H9 (cell line): ENCODE measurements at regions not wholly inside any gene's neighbourhood (a gene's known extent, or its start where the extent isn't known, plus 50 kb on each side); places are given as distances from the start of the nearest gene placed in this dataset.

Experiments
- DNase-seq: peaks from one replicate; pipeline ENCODE4 v3.0.0-alpha.2; 2017
- H2AFZ ChIP-seq: one replicate; pipeline ENCODE4 v1.6.1; 2013; ENCODE audit warnings: mild to moderate bottlenecking, low read length, control low read depth, moderate library complexity
- H2AK5ac ChIP-seq: 2 replicates; pipeline ENCODE4 v1.6.1; 2013; ENCODE audit warnings: low read length, control low read depth, mixed read lengths; ENCODE audit not compliant: insufficient read length
- H2BK120ac ChIP-seq: one replicate; pipeline ENCODE4 v1.6.1; 2013; ENCODE audit warnings: low read depth, mild to moderate bottlenecking, low read length, control low read depth, inconsistent platforms; ENCODE audit not compliant: poor library complexity, severe bottlenecking
- H2BK12ac ChIP-seq: 2 replicates; pipeline ENCODE4 v1.6.1; 2013; ENCODE audit warnings: low read length, control low read depth, mixed read lengths, low read depth; ENCODE audit not compliant: insufficient read length
- H2BK15ac ChIP-seq: 2 replicates; pipeline ENCODE4 v1.6.1; 2013; ENCODE audit warnings: low read depth, low read length, control low read depth
- H2BK20ac ChIP-seq: one replicate; pipeline ENCODE4 v1.6.1; 2013; ENCODE audit warnings: low read depth, mild to moderate bottlenecking, low read length, control low read depth, inconsistent platforms; ENCODE audit not compliant: poor library complexity, severe bottlenecking
- H2BK5ac ChIP-seq: 2 replicates; pipeline ENCODE4 v1.6.1; 2013; ENCODE audit warnings: low read length, control low read depth, mixed read lengths; ENCODE audit not compliant: insufficient read length
- H3K14ac ChIP-seq: 2 replicates; pipeline ENCODE4 v1.6.1; 2013; ENCODE audit warnings: low read length, control low read depth; ENCODE audit not compliant: insufficient read depth
- H3K18ac ChIP-seq: 2 replicates; pipeline ENCODE4 v1.6.1; 2013; ENCODE audit warnings: low read depth, mild to moderate bottlenecking, mixed read lengths, low read length, control low read depth; ENCODE audit not compliant: insufficient read length
- H3K23ac ChIP-seq: 2 replicates; pipeline ENCODE4 v1.6.1; 2013; ENCODE audit warnings: low read length, control low read depth, mixed read lengths, low read depth; ENCODE audit not compliant: insufficient read length
- H3K23me2 ChIP-seq: 2 replicates; pipeline ENCODE4 v1.6.1; 2013; ENCODE audit warnings: low read depth, mild to moderate bottlenecking, mixed read lengths, low read length, control low read depth; ENCODE audit not compliant: insufficient read length, poor library complexity, severe bottlenecking
- H3K27ac ChIP-seq: 2 replicates; pipeline ENCODE4 v1.5.1; 2013; ENCODE audit warnings: low read length, control low read depth, mixed read lengths, low read depth; ENCODE audit not compliant: insufficient read length
- H3K27me3 ChIP-seq: 2 replicates; pipeline ENCODE4 v1.6.1; 2013; ENCODE audit warnings: low read length, control low read depth, inconsistent platforms; ENCODE audit not compliant: insufficient read depth
- H3K4ac ChIP-seq: 2 replicates; pipeline ENCODE4 v1.6.1; 2013; ENCODE audit warnings: low read depth, mild to moderate bottlenecking, control low read depth, inconsistent platforms, low read length, moderate library complexity
- H3K4me1 ChIP-seq: 2 replicates; pipeline ENCODE4 v1.6.1; 2013; ENCODE audit warnings: low read length, control low read depth, inconsistent platforms; ENCODE audit not compliant: insufficient read depth
- H3K4me2 ChIP-seq: 2 replicates; pipeline ENCODE4 v1.6.1; 2013; ENCODE audit warnings: low read length, control low read depth, mixed read lengths; ENCODE audit not compliant: insufficient read length, insufficient read depth
- H3K56ac ChIP-seq: 2 replicates; pipeline ENCODE4 v1.6.1; 2013; ENCODE audit warnings: low read depth, mild to moderate bottlenecking, mixed read lengths, low read length, control low read depth; ENCODE audit not compliant: insufficient read length
- H3K79me1 ChIP-seq: 2 replicates; pipeline ENCODE4 v1.6.1; 2013; ENCODE audit warnings: low read depth, mild to moderate bottlenecking, moderate library complexity, low read length, control low read depth, inconsistent platforms; ENCODE audit not compliant: insufficient read depth, poor library complexity, severe bottlenecking
- H3K79me2 ChIP-seq: 2 replicates; pipeline ENCODE4 v1.6.1; 2013; ENCODE audit warnings: low read length, control low read depth, inconsistent platforms; ENCODE audit not compliant: insufficient read depth
- H3K9ac ChIP-seq: 2 replicates; pipeline ENCODE4 v1.6.1; 2013; ENCODE audit warnings: low read length, control low read depth, mixed read lengths; ENCODE audit not compliant: insufficient read length; ENCODE audit errors: extremely low read depth
- H3K9me3 ChIP-seq: one replicate; pipeline ENCODE4 v1.6.1; 2013; ENCODE audit warnings: low read depth, low read length, inconsistent platforms; ENCODE audit not compliant: control insufficient read depth
- H3T11ph ChIP-seq: one replicate; pipeline ENCODE4 v1.6.1; 2013; ENCODE audit warnings: mild to moderate bottlenecking, low read length, control low read depth, inconsistent platforms
- H4K20me1 ChIP-seq: one replicate; pipeline ENCODE4 v1.6.1; 2013; ENCODE audit not compliant: control insufficient read depth, insufficient read length, insufficient read depth
- H4K5ac ChIP-seq: 2 replicates; pipeline ENCODE4 v1.6.1; 2013; ENCODE audit warnings: low read depth, mild to moderate bottlenecking, mixed read lengths, low read length, control low read depth; ENCODE audit not compliant: insufficient read length
- H4K8ac ChIP-seq: replicated peaks from 2 replicates; pipeline ENCODE4 v1.6.1; 2013; ENCODE audit warnings: low read length, control low read depth, mixed read lengths, low read depth; ENCODE audit not compliant: insufficient read length
- H4K91ac ChIP-seq: 2 replicates; pipeline ENCODE4 v1.6.1; 2013; ENCODE audit warnings: low read depth, mild to moderate bottlenecking, moderate library complexity, mixed read lengths, low read length, control low read depth; ENCODE audit not compliant: insufficient read length
- H3K27ac Mint-ChIP-seq, 3 experiments: 2 replicates in 2 of 3; 3 replicates in 1 of 3; pipeline ENCODE4 v1.8.0; 2020 to 2021; ENCODE audit warnings: mixed read lengths in 3 of 3, mild to moderate bottlenecking in 1 of 3, moderate library complexity in 1 of 3
- H3K27me3 Mint-ChIP-seq: 2 replicates; pipeline ENCODE4 v1.8.0; 2021; ENCODE audit warnings: low read depth, mild to moderate bottlenecking, moderate library complexity, mixed read lengths
- H3K36me3 Mint-ChIP-seq, 3 experiments: 2 replicates in 2 of 3; 3 replicates in 1 of 3; pipeline ENCODE4 v1.8.0; 2020 to 2021; ENCODE audit warnings: low read depth in 3 of 3, mixed read lengths in 3 of 3; ENCODE audit not compliant: insufficient read depth in 1 of 3
- H3K4me1 Mint-ChIP-seq, 2 experiments: 2 replicates each; pipeline ENCODE4 v1.8.0; 2020; ENCODE audit warnings: mixed read lengths in 2 of 2
- H3K4me3 Mint-ChIP-seq, 2 experiments: 2 replicates in 1 of 2; 3 replicates in 1 of 2; pipeline ENCODE4 v1.8.0; 2020 to 2021; ENCODE audit warnings: mild to moderate bottlenecking in 2 of 2, mixed read lengths in 2 of 2, moderate library complexity in 1 of 2
- H3K9me3 Mint-ChIP-seq, 2 experiments: 2 replicates in 1 of 2; 3 replicates in 1 of 2; pipeline ENCODE4 v1.8.0; 2020; ENCODE audit warnings: mild to moderate bottlenecking in 2 of 2, mixed read lengths in 2 of 2, moderate library complexity in 1 of 2
- WGBS: extraction: QIAGEN DNeasy Blood & Tissue Kit; methylation state at CpG from one replicate; pipeline ENCODE4 v1.1.7; 2013; ENCODE audit warnings: missing lambda C conversion rate, low lambda C conversion rate, mixed read lengths; ENCODE audit not compliant: insufficient read length; ENCODE audit errors: extremely low coverage; 5-methylcytosine and 5-hydroxymethylcytosine counted together
- TF ChIP-seq, protein P1 (sequence below): fragments of 200-600 bp; sonication (generic); conservative IDR thresholded peaks from 3 replicates; pipeline ENCODE4 v1.8.0; 2021; ENCODE audit warnings: antibody characterized with exemption, mild to moderate bottlenecking

DNA sequence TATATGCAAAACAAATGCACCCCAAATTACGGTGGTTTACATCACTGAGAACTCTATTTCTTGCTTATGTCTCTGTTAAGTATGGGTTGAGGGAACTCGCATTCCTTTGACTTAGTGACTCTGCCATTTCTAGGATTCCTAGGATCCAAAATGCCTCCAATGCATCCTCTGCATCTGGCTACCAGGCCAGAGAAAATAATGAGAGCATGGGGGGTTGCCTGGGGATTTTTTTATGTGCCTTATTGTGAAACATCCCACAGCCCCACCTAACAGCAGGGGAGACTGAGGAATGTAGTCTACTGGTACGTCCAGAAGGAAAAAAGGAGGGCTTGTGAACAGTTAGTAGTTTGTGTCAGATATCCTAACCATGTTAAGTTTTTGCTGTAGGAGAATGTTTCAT is 466.0 kb upstream of the ARRDC3 start:
- H3K4me1 Mint-ChIP-seq = peaks cover 21 to 27% of the 10 kb centered on the region in 2 experiments
- H2BK120ac ChIP-seq = no peak overlapping the region
- H3K79me2 ChIP-seq = no peaks in the 10 kb centered on the region
- H3K27me3 Mint-ChIP-seq = no peaks in the 10 kb centered on the region
- no peak overlapping the region for H2BK15ac ChIP-seq
- no peak overlapping the region for H3K4me3 Mint-ChIP-seq
- no peak overlapping the region for H3K14ac ChIP-seq
- no peaks in the 10 kb centered on the region for H4K20me1 ChIP-seq
- TF ChIP-seq, protein P1, sequence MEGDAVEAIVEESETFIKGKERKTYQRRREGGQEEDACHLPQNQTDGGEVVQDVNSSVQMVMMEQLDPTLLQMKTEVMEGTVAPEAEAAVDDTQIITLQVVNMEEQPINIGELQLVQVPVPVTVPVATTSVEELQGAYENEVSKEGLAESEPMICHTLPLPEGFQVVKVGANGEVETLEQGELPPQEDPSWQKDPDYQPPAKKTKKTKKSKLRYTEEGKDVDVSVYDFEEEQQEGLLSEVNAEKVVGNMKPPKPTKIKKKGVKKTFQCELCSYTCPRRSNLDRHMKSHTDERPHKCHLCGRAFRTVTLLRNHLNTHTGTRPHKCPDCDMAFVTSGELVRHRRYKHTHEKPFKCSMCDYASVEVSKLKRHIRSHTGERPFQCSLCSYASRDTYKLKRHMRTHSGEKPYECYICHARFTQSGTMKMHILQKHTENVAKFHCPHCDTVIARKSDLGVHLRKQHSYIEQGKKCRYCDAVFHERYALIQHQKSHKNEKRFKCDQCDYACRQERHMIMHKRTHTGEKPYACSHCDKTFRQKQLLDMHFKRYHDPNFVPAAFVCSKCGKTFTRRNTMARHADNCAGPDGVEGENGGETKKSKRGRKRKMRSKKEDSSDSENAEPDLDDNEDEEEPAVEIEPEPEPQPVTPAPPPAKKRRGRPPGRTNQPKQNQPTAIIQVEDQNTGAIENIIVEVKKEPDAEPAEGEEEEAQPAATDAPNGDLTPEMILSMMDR = no peak
- no peak overlapping the region for H3K4me2 ChIP-seq
- no peaks in the 10 kb centered on the region for H3K23me2 ChIP-seq
- peaks cover 7% of the 10 kb centered on the region; the same call in 1 of the 2 replicates for H3K4me1 ChIP-seq
- no peak for DNase-seq
- no peak overlapping the region for H4K91ac ChIP-seq
- H3K18ac ChIP-seq = no peak overlapping the region
- H4K8ac ChIP-seq = no peak overlapping the region
- no peak overlapping the region for H3T11ph ChIP-seq
- no peaks in the 10 kb centered on the region for H3K27me3 ChIP-seq
- H3K27ac ChIP-seq = no peak overlapping the region
- no peak overlapping the region for H2BK5ac ChIP-seq
- H4K5ac ChIP-seq = no peak overlapping the region
- no peak overlapping the region for H2BK12ac ChIP-seq
- H2AK5ac ChIP-seq = no peak overlapping the region
- H3K23ac ChIP-seq = no peak overlapping the region
- peak overlapping the region in 2 of 3 experiments; percentile 25 to 67; a peak in 1 of 7 replicates for H3K27ac Mint-ChIP-seq
- no CpG with 5 or more reads among the region's 3 CpGs for WGBS
- no peaks in the 10 kb centered on the region for H3K9me3 Mint-ChIP-seq
- no peaks in the 10 kb centered on the region for H3K79me1 ChIP-seq
- H2BK20ac ChIP-seq = no peak overlapping the region
- H3K56ac ChIP-seq = no peak overlapping the region
- no peaks in the 10 kb centered on the region for H3K36me3 Mint-ChIP-seq
- no peak overlapping the region for H2AFZ ChIP-seq
- no peaks in the 10 kb centered on the region for H3K9me3 ChIP-seq
- no peak overlapping the region for H3K9ac ChIP-seq
- no peak overlapping the region for H3K4ac ChIP-seq
